Ramos (cell line): ENCODE measurements at regions not wholly inside any gene's neighbourhood (a gene's known extent, or its start where the extent isn't known, plus 50 kb on each side); places are given as distances from the start of the nearest gene placed in this dataset.

Experiments
- in situ Hi-C: fragments of 300-500 bp; cut with MboI; formaldehyde crosslinking; loops from one replicate; pipeline ENCODE4 v1.14.3; 2022; ENCODE audit warnings: low sequenced_read_pairs; ENCODE audit not compliant: unreplicated experiment

DNA sequence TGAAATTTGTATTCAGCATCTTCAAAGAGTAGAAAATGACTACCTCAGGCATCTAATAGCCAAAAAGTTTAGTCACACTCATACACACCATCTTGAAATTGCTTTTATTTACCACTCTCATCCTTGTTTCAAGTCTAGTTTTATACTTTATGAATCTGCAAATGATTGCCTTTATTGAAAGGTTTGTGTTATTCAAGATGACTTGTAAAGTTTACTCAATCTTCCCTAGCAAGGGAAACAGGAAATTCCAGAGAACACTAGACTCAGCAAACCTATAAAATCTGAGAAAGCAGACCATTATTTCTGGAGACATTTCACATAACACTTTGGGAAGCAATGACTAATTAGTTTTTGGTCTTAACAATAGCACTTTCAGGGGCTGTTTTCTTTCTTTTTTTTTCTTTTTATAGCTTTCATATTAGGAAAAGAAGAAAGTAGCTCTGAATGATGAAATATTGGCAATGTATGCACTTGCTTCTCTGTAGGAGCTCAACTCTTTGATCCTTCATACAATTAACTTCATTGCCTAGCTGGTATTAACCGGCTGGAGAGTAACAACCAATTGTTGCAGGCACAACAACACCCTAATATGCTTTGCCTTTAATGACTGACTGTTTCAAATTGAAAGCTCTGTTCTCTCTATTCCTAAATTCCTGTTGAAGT lies 68.9 kb upstream of the HDAC9 start:
- in situ Hi-C loops, result no loop called here

DNA sequence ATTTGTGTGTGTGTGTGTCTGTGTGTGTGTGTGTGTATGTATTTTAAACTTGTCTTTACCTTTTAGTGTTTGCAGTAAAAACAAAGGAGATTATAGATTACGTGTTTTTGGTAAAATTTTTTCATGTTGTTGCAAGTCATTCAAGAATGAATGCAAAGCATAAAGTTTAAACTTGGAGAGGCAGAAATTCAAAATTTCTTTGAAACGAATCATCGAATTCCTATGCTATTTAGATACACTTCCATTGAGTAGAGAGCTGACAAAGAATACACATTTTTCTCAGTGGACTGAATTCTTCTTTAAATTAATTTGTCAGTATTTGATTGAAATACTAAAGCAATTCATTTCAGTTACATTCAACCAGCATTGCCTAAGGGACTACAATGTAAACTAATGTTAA lies 66.0 kb upstream of the HDAC9 start:
- in situ Hi-C loops, result no loop called here

DNA sequence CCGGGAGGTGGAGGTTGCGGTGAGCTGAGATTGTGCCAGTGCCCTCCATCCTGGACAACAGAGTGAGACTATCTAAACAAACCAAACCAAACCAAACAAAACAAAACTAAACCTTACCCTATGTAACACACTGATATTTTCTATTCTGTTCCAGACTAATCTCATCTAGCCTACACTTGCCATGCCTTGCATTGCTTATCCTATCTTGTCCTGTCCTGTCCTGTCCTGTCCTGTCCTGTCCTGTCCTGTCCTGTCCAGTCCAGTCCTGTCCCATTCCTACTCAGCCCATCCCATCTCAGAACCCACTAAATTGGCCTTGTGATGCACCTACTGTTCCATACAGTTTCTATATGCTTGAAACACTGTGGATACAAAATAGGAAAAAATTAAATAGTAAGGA lies 64.7 kb upstream of the HDAC9 start:
- in situ Hi-C loops, result no loop called here

DNA sequence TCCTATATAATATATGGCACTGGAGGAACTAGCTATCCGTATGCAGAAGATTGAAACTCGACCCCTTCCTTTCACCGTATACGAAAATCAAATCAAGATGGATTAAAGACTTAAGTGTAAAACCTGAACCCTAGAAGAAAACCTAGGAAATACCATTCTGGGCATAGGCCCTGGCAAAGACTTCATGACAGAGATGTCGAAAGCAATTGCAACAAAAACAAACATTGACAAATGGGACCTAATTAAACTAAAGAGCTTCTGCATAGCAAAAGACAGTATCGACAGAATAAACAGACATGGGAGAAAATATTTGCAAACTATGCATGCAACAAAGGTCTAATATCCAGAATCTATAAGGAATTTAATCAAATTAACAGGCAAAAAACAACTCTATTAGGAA lies 61.4 kb upstream of the HDAC9 start:
- in situ Hi-C loops, result no loop called here

DNA sequence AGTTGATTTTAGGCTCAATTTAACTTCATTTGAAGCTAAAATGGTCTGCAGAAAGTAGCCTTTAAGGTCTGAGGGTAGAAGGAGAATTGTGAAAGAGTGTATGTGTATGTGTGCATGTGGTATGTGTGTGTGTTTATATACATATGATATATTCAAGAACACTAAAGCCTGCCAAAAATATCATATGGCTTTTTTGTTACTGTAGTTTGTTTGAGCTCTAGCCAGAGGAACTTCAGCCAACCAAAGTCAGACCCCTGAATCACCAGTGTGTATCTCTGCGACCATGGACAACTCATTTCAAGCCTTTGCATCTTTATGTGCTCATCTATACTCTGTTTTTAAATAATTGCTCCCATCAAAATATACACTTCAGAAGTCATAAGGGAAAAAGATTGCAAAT lies 58.4 kb upstream of the HDAC9 start:
- in situ Hi-C loops, result no loop called here

DNA sequence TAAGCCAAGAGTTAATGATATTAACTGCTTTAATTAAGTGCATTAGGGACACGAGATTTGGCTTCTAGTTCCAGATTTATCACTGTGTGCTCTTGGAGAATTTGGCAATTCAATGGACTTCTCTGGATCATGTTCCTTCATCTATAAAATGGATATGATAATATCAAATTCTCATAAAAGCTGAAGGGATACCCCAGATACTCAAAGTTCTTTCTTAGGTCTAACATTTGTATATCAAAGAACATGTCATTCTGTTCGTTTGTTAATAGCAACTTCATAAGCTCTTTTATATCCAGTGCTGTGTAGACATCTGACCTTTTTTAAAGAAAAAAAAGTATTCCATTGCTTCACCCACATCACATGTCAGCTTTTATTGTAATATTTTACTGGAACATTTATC lies 54.6 kb upstream of the HDAC9 start:
- in situ Hi-C loops, result no loop called here

DNA sequence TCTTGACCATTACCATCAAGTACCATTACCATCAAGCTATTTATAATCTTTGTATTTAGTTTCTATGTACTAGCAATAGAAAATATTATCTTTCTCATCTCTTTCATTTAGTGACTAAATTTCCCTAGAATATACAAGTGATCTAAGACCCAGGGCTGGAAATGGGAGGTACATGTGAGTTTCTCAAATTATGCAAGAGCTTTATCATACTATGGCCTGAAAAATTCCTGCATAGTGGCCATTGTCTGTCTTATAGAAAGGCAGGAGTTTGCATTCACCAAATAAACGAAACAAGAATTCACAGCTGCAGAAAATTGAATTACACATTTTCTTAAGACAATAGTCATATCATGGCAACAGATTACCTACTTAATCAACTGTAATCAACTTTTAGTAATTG lies 50.7 kb upstream of the HDAC9 start:
- in situ Hi-C loops, result no loop called here

DNA sequence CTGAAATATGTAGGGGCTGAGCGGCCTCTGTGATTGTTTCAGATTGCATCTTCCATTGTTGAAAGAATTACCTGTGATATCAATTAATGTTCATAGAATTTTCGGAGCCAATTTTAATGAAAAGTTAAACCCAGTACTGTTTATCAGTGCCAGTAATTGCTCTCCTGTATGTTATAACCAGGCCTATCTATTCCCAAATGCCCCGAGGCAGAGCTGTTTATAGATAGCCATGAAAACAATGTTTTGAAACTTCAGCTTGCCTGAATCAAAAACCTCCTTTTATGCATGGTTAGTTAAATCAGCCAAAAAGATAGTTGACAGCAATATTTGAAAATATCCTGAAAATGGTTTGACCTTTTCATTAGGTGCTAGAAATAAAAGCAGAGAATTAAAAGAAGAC lies 50.1 kb upstream of the HDAC9 start:
- in situ Hi-C loops, result no loop called here
